HG02610 (cell line): ENCODE measurements at regions not wholly inside any gene's neighbourhood (a gene's known extent, or its start where the extent isn't known, plus 50 kb on each side); places are given as distances from the start of the nearest gene placed in this dataset.
"Not testable (repeated sequence)": the region's sequence is repeated elsewhere in the genome, so short reads cannot be mapped to it uniquely, and the experiment has no call there.

Experiments used
- ATAC-seq: cut with Tn5 transposase; IDR thresholded peaks from one replicate; pipeline ENCODE4 v1.9.1; 2021; ENCODE audit warnings: mild to moderate bottlenecking, moderate library complexity; ENCODE audit not compliant: unreplicated experiment

GRCh38 chr6:21874372-21874771 lies 280.8 kb downstream of the SOX4 start:
- no peak for ATAC-seq

- not testable (repeated sequence) for ATAC-seq
Observed at GRCh38 chr6:21877037-21877436, 283.5 kb downstream of the SOX4 start.

- not testable (repeated sequence) for ATAC-seq
Observed at GRCh38 chr6:21880249-21880648, 286.7 kb downstream of the SOX4 start.

GRCh38 chr6:21881969-21882465 lies 288.5 kb downstream of the SOX4 start:
- no peak for ATAC-seq

GRCh38 chr6:21883595-21884328 lies 290.2 kb downstream of the SOX4 start:
- ATAC-seq: no peak

- ATAC-seq: no peak
Observed at GRCh38 chr6:21885111-21885510, 291.6 kb downstream of the SOX4 start.

GRCh38 chr6:21885532-21886114 lies 292.1 kb downstream of the SOX4 start:
- no peak for ATAC-seq

GRCh38 chr6:21886542-21887151 lies 293.1 kb downstream of the SOX4 start:
- ATAC-seq: no peak

- no peak for ATAC-seq
Observed at GRCh38 chr6:21887231-21888185, 294.0 kb downstream of the SOX4 start.

- ATAC-seq: no peak
Observed at GRCh38 chr6:21891080-21891479, 297.5 kb downstream of the SOX4 start.

GRCh38 chr6:21893793-21894192 lies 300.2 kb downstream of the SOX4 start:
- ATAC-seq: no peak

- ATAC-seq: no peak
Observed at GRCh38 chr6:21895555-21895954, 302.0 kb downstream of the SOX4 start.

GRCh38 chr6:21898107-21898796 lies 304.7 kb downstream of the SOX4 start:
- ATAC-seq: no peak

- ATAC-seq: no peak
Observed at GRCh38 chr6:21899708-21900107, 306.2 kb downstream of the SOX4 start.

GRCh38 chr6:21900730-21901129 lies 307.2 kb downstream of the SOX4 start:
- no peak for ATAC-seq

- ATAC-seq: no peak
Observed at GRCh38 chr6:21902628-21903169, 309.1 kb downstream of the SOX4 start.

- no peak for ATAC-seq
Observed at GRCh38 chr6:21905531-21905930, 312.0 kb downstream of the SOX4 start.

- no peak for ATAC-seq
Observed at GRCh38 chr6:21906826-21907225, 313.3 kb downstream of the SOX4 start.

- no peak for ATAC-seq
Observed at GRCh38 chr6:21907291-21907690, 313.7 kb downstream of the SOX4 start.
